COLO829 (cell line): ENCODE measurements at regions not wholly inside any gene's neighbourhood (a gene's known extent, or its start where the extent isn't known, plus 50 kb on each side); places are given as distances from the start of the nearest gene placed in this dataset.

Experiments used
- DNase-seq: peaks from one replicate; pipeline ENCODE4 v3.0.0; 2012; ENCODE audit warnings: low spot score

DNA sequence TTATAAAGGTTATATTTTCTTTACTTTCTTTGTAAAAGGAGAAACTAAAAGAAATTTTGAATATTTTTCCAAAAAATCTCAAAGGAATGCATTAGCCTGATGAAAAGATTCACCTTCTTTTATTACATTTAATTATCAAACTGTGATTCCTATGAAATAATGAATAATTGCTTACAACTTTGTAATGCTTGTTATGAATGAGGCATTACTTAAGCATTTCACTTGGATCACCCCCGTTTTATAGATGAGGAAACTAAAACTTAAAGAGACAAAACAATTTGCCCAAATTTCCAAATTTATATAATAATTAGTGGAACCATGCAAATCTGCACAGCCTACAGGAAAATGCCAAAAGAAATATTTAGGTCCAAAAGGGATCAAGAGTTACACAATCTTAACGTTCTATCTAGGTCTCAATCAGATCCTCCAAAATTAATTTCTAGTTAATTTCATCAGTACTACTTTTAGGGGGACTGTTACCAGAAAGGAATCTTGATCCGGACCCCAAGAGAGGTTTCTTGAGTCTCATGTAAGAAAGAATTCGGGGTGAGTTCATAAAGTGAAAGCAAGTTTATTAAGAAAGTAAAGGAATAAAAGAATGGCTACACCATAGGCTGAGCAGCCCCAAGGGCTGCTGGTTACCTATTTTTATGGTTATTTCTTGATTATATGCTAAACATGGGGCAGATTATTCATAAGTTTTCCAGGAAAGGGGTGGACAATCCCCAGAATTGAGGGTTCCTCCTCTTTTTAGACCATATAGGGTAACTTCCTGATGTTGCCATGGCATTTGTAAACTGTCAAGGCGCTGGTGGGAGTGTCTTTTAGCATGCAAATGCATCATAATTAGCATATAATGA, 288.0 kb downstream of the ADGB start:
- DNase-seq, result no peak

DNA sequence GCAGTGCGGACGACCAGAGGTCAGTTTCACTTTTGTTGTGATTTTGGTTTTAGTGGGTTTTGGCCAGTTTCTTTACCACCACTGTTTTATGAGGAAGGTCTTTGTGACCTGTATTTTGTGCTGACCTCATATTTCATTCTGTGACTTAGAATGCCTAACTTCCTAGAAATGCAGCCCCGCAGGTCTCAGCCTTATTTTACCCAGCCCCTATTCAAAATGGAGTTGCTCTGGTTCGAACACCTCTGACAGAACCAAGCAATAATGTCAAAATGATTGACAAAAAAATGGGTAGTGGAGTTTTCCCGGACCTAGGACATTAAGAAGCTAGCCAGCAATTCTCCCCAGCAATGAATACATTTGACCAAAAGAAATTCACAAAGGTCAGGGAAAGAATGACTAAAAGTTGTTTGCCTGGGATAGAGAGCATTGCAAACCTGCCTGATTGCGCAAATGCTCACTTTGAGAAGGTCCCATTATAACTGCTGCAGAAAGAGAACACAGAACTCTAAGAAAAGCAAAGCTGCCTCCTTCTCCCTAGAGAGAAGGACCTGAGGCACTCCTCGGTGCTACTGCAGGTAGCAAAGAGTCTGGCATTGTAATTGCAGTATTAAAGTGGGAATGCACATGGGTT, 288.8 kb downstream of the ADGB start:
- DNase-seq, result no peak

GRCh38 chr6:146889303-146889702, 290.5 kb downstream of the ADGB start:
- DNase-seq, result no peak

DNA sequence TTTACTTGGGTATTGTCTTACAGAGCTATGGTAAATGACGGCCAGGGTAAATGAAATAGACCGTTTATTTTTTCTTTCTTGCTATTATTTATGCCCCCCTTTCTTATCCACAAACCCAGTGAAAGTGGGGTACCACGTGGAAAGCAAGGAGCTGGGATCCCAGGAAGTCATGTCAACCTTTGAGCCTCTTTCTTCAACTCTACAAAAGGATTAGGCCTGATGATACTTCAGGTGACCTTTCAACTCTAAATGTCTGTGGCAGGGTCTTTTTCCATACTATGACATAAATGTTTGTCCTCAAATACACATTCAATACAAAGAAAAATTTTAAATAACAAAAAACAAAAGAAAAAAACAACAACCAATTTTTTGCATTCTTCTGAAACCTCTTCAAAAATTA, 291.4 kb downstream of the ADGB start:
- no peak for DNase-seq

DNA sequence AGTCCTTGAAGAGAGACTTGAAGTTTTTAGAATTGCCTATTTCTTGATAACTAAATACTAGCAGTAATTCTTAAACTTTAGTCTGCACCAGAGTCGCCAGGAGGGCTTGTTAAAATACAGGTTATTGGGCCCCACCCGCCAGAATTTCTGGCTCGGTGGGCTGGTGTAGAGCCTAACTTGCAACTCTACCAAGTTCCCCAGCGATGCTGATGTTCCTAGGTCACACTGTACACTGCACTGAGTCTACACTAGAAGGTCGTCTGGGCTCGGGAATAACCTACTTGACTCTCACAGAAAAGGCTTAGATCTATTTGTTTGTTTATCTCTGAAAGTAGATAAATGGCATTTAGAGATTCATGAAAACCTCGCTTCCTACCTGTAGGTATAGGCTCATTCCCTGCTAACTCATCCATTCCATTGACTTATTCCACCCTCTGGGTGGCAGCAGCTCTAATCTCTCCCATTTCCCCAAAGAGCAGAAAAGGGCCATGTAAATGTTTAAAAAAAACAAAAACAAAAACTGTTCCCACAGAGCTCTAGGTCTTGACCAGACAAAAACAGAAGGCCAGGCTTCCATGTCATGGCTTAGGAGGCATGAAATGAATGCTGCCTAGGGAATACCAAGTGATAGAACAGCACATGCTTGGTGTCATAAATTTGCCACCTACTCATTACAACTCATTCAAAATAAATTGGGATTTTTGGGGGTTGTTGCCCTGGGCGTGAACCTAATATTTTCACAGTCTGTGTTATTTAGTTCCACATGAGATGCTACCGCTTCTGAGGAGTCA, 292.1 kb downstream of the ADGB start:
- DNase-seq, result no peak

GRCh38 chr6:146891615-146892265, 293.0 kb downstream of the ADGB start:
- DNase-seq, result no peak

DNA sequence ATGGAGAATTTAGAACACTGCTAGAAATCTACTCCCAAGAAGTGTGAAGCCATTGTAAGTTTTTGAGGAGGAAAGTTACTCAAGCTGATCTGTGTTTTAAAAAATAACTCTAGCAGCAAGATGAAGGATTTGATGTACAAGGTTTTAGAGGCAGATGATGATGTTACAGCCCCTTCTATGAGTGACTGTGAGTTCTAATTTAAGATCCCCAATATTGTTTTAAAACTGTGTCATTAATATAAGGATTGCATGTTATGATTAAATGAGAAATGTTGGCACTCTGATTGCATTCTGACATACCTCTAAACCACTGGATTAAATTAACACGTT, 293.5 kb downstream of the ADGB start:
- DNase-seq, result no peak

- peak; percentile 85 for DNase-seq
Observed at GRCh38 chr6:146892613-146893401, 294.0 kb downstream of the ADGB start.

GRCh38 chr6:146893690-146894089, 294.9 kb downstream of the ADGB start:
- no peak for DNase-seq

- no peak for DNase-seq
Observed at GRCh38 chr6:146894624-146895023, 295.9 kb downstream of the ADGB start.

DNA sequence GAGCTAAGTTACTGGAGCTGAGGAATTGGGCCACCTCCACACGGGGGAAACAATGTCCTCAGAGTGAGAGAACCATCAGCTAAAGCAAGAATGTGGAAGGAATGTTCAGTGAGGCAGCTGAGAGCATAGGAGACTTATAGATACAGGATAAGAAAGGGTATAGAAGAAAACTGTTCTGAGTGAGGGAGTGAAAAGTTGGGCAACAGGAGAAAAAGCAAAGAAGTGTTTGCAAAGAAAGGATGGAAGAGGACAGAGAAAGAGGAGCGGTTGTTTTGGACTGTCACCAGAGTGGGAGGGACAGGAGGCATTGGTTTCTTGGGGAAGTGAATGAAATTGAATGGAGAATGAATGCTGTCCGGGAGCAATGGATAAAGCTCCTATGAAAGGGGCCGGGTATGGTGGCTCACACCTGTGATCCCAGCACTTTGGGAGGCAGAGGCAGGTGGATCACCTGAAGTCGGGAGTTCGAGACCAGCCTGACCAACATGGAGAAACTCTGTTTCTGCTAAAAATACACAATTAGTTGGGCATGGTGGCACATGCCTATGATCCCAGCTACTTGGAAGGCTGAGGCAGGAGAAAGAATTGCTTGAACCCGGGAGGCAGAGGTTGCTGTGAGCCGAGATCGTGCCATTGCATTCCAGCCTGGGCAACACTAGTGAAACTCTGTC, 296.5 kb downstream of the ADGB start:
- no peak for DNase-seq

GRCh38 chr6:146895772-146896061, 296.9 kb downstream of the ADGB start:
- DNase-seq, result no peak

GRCh38 chr6:146896062-146896813, 297.5 kb downstream of the ADGB start:
- no peak for DNase-seq

GRCh38 chr6:146896960-146897701, 298.4 kb downstream of the ADGB start:
- DNase-seq, result no peak

DNA sequence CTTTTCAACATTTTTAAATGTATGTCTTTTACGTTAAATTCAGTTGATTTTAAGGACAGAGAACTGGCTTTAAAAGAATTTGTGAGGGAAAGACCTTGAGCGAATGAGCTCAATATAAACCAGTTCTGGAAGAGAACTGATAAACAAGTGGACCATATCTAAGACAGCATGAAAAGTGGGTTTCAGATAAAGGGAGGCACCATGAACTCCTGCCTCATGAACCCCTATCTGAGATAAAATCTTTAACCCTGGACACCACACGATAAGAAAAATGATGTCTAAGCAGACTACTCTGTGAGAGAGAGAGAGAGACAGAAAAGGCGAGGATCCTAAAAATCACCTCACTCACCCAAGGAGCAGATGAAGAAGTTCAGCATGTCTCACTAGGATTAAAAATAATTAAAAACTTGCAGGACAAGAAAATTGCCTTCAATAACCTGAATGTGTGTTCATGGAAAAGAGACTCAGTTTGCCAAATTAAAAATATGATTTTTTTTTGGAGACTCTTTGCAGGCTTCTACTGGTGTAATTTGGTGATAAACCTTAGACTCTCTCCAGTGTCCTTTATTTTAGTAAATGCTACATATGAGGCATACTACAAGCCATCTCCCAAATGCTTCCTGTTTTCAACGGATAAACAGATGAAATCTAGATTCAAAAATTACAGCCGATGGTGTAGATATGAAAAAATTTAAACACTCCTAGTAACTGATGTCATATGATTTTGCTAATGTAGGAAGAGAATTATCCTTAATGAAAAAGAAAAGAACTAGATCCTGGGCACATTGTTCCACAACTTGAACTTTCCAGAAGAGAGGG, 299.5 kb downstream of the ADGB start:
- no peak for DNase-seq

DNA sequence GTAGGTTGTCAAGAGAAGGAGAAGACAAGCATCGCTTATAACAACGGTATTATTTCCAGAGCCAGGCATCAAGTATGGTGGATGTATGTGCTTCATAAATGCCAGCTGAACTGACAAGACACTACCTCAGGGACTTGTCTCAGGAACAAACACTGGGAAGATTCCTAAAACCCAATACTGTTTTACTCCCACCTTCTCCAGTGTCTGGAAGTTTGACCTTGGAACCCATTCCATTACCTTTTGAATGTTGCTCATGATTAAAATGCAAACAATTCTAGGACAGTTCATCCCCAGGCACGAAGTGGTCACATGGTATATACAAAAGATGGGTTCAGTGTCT, 300.1 kb downstream of the ADGB start:
- DNase-seq, result no peak

GRCh38 chr6:146901940-146902816, 302.0 kb upstream of the STXBP5 start:
- no peak for DNase-seq

DNA sequence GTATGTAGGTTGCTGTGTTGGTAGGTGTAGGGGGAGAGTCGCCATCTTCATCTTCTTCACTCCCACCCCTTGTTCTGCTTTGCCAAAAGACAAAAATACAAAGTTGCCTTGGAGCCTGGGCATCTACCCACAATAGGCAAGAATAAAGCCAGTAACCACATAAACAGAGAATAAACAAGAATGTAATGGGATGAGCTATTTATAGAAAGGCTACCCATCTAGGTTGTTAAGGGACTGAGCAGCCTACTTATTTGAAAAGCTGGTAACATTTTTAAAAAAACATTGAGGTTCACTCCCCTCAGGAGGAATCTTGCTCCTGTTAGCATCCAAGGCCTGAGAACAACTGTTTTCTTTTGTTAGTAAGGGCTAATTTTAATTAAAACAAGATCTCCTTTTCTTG, 301.4 kb upstream of the STXBP5 start:
- no peak for DNase-seq
